IMR-90 (cell line): ENCODE measurements at regions not wholly inside any gene's neighbourhood (a gene's known extent, or its start where the extent isn't known, plus 50 kb on each side); places are given as distances from the start of the nearest gene placed in this dataset.

Source experiments
- ATAC-seq: fragments of 200-7000 bp; cut with Tn5 transposase; 2 replicates; pipeline ENCODE4 v1.9.1; 2020; ENCODE audit warnings: low read depth, mild to moderate bottlenecking, moderate library complexity
- BruUV-seq: library from RNA; stranded (reverse); fragments of 400-500 nt; replicated peaks from 2 replicates; lab custom pipeline; 2021; lab: Mats Ljungman, UMichigan
- CTCF ChIA-PET: fragments of 300-600 bp; formaldehyde crosslinking; extraction: SDS; loops from one replicate; lab custom pipeline; 2021; ENCODE audit warnings: antibody characterized with exemption; lab: Yijun Ruan, JAX
- POLR2A ChIA-PET: fragments of 300-600 bp; sonication (Branson Sonifier 250); formaldehyde crosslinking; loops from one replicate; lab custom pipeline; 2022; ENCODE audit warnings: antibody characterized with exemption; ENCODE audit not compliant: unreplicated experiment; lab: Charles Lee
- DNase-seq: peaks from one replicate; pipeline ENCODE4 v3.0.0; 2013
- H2AFZ ChIP-seq: replicated peaks from 2 replicates; pipeline ENCODE3; 2013; ENCODE audit warnings: low read length, mild to moderate bottlenecking; ENCODE audit not compliant: poor library complexity
- H2AK5ac ChIP-seq: 2 replicates; pipeline ENCODE4 v1.6.1; 2013; ENCODE audit warnings: low read depth, low read length, inconsistent platforms
- H2AK9ac ChIP-seq: replicated peaks from 2 replicates; pipeline ENCODE3; 2013; ENCODE audit warnings: mild to moderate bottlenecking, low read depth, low read length, moderate library complexity; ENCODE audit not compliant: poor library complexity
- H2BK120ac ChIP-seq: 2 replicates; pipeline ENCODE4 v1.6.1; 2013; ENCODE audit warnings: low read depth, low read length, inconsistent platforms
- H2BK15ac ChIP-seq: 3 replicates; pipeline ENCODE4 v1.6.1; 2013; ENCODE audit warnings: low read depth, low read length, inconsistent platforms
- H2BK20ac ChIP-seq: 2 replicates; pipeline ENCODE4 v1.6.1; 2013; ENCODE audit warnings: low read depth, mild to moderate bottlenecking, inconsistent platforms, low read length, moderate library complexity
- H2BK5ac ChIP-seq: 2 replicates; pipeline ENCODE4 v1.6.1; 2013; ENCODE audit warnings: mild to moderate bottlenecking, low read depth, low read length, inconsistent platforms; ENCODE audit not compliant: poor library complexity, severe bottlenecking
- H3K14ac ChIP-seq: replicated peaks from 2 replicates; pipeline ENCODE4 v1.6.1; 2013; ENCODE audit warnings: low read depth, low read length, inconsistent platforms
- H3K18ac ChIP-seq: 2 replicates; pipeline ENCODE4 v1.6.1; 2013; ENCODE audit warnings: low read depth, low read length, control low read depth
- H3K23ac ChIP-seq: 2 replicates; pipeline ENCODE4 v1.6.1; 2013; ENCODE audit warnings: low read depth, low read length, inconsistent platforms
- H3K27ac ChIP-seq: 2 replicates; pipeline ENCODE4 v1.5.1; 2013; ENCODE audit warnings: mild to moderate bottlenecking, control low read depth, low read length; ENCODE audit not compliant: insufficient read depth
- H3K27me3 ChIP-seq: 2 replicates; pipeline ENCODE4 v1.6.1; 2013; ENCODE audit warnings: low read length; ENCODE audit not compliant: control insufficient read depth, insufficient read depth
- H3K36me3 ChIP-seq: 2 replicates; pipeline ENCODE4 v1.6.1; 2013; ENCODE audit warnings: low read length, mixed read lengths; ENCODE audit not compliant: control insufficient read depth, insufficient read depth
- H3K4ac ChIP-seq: 2 replicates; pipeline ENCODE4 v1.6.1; 2013; ENCODE audit warnings: low read depth, low read length, inconsistent platforms
- H3K4me1 ChIP-seq: 2 replicates; pipeline ENCODE4 v1.6.1; 2013; ENCODE audit warnings: low read length, mixed read lengths; ENCODE audit not compliant: control insufficient read depth, insufficient read depth
- H3K4me2 ChIP-seq: 2 replicates; pipeline ENCODE4 v1.6.1; 2013; ENCODE audit warnings: low read depth, mild to moderate bottlenecking, control low read depth, low read length, moderate library complexity
- H3K4me3 ChIP-seq: 2 replicates; pipeline ENCODE4 v1.5.1; 2013; ENCODE audit warnings: low read depth, mild to moderate bottlenecking, control low read depth, low read length, moderate library complexity; ENCODE audit not compliant: insufficient read depth
- H3K56ac ChIP-seq: 2 replicates; pipeline ENCODE4 v1.6.1; 2013; ENCODE audit warnings: low read length, inconsistent platforms; ENCODE audit not compliant: insufficient read depth; ENCODE audit errors: extremely low read depth
- H3K79me1 ChIP-seq, 2 experiments: 2 replicates each; pipeline ENCODE4 v1.6.1; 2013; ENCODE audit warnings: low read length in 2 of 2, inconsistent platforms in 1 of 2, low read depth in 1 of 2
- H3K9ac ChIP-seq: 2 replicates; pipeline ENCODE4 v1.6.1; 2013; ENCODE audit warnings: low read depth, low read length, control low read depth
- H3K9me1 ChIP-seq: 2 replicates; pipeline ENCODE4 v1.6.1; 2013; ENCODE audit warnings: low read length, inconsistent platforms; ENCODE audit not compliant: insufficient read depth
- H3K9me3 ChIP-seq: 2 replicates; pipeline ENCODE4 v1.6.1; 2013; ENCODE audit warnings: low read length; ENCODE audit not compliant: control insufficient read depth, insufficient read depth
- H4K20me1 ChIP-seq: 2 replicates; pipeline ENCODE4 v1.6.1; 2013; ENCODE audit warnings: low read length, inconsistent platforms; ENCODE audit not compliant: insufficient read depth
- H4K5ac ChIP-seq: 2 replicates; pipeline ENCODE4 v1.6.1; 2013; ENCODE audit warnings: mild to moderate bottlenecking, low read depth, low read length, control low read depth
- H4K8ac ChIP-seq, 2 experiments: 2 replicates each; pipeline ENCODE4 v1.6.1; 2013; ENCODE audit warnings: low read depth in 2 of 2, low read length in 2 of 2, control low read depth in 1 of 2, inconsistent platforms in 1 of 2
- H4K91ac ChIP-seq: 2 replicates; pipeline ENCODE4 v1.6.1; 2013; ENCODE audit warnings: low read depth, low read length, inconsistent platforms; ENCODE audit not compliant: insufficient read depth
- BHLHE40 ChIP-seq: fragments of 150-350 bp; IDR thresholded peaks from 2 replicates; pipeline ENCODE4 v1.6.1; 2016; ENCODE audit warnings: mild to moderate bottlenecking, low read depth, low read length
- CEBPB ChIP-seq: IDR thresholded peaks from 2 replicates; pipeline ENCODE4 v1.6.1; 2012; ENCODE audit warnings: low read depth, low read length, improper control_type of control experiment
- CHD1 ChIP-seq: IDR thresholded peaks from 2 replicates; pipeline ENCODE4 v1.6.1; 2012; ENCODE audit warnings: low read depth, low read length, improper control_type of control experiment
- FOS ChIP-seq: fragments of 150-350 bp; IDR thresholded peaks from 2 replicates; pipeline ENCODE4 v1.6.1; 2016; ENCODE audit warnings: low read depth, low read length
- MAFK ChIP-seq: IDR thresholded peaks from 2 replicates; pipeline ENCODE4 v1.6.1; 2012; ENCODE audit warnings: low read depth, low read length, improper control_type of control experiment
- MAZ ChIP-seq: IDR thresholded peaks from 2 replicates; pipeline ENCODE4 v1.6.1; 2012; ENCODE audit warnings: low read depth, mild to moderate bottlenecking, low read length, improper control_type of control experiment, moderate library complexity, borderline replicate concordance
- MXI1 ChIP-seq: IDR thresholded peaks from 2 replicates; pipeline ENCODE4 v1.6.1; 2012; ENCODE audit warnings: low read depth, mild to moderate bottlenecking, low read length, moderate library complexity, borderline replicate concordance
- NFE2L2 ChIP-seq: fragments of 150-350 bp; IDR thresholded peaks from 2 replicates; pipeline ENCODE4 v1.6.1; 2016; ENCODE audit warnings: low read depth, mild to moderate bottlenecking, low read length
- POLR2A ChIP-seq: IDR thresholded peaks from 2 replicates; pipeline ENCODE4 v1.6.1; 2012; ENCODE audit warnings: mild to moderate bottlenecking, low read depth, low read length
- RAD21 ChIP-seq: IDR thresholded peaks from 2 replicates; pipeline ENCODE4 v1.6.1; 2012; ENCODE audit warnings: low read length, improper control_type of control experiment
- RCOR1 ChIP-seq: IDR thresholded peaks from 2 replicates; pipeline ENCODE4 v1.6.1; 2012; ENCODE audit warnings: mild to moderate bottlenecking, low read length, improper control_type of control experiment; ENCODE audit not compliant: insufficient replicate concordance
- RFX5 ChIP-seq: IDR thresholded peaks from 2 replicates; pipeline ENCODE4 v1.8.0; 2012; ENCODE audit warnings: low read depth, mild to moderate bottlenecking, low read length, moderate library complexity
- SMC3 ChIP-seq: fragments of 150-350 bp; IDR thresholded peaks from 2 replicates; pipeline ENCODE4 v1.6.1; 2016; ENCODE audit warnings: low read depth, mild to moderate bottlenecking, antibody characterized with exemption, low read length, moderate library complexity
- WGBS, 2 experiments: methylation state at CpG; one replicate each; pipeline versions ENCODE4 v1.1.5 to v1.1.7; 2013; ENCODE audit warnings: missing lambda C conversion rate in 2 of 2; ENCODE audit not compliant: insufficient read length in 1 of 2; ENCODE audit errors: extremely low coverage in 2 of 2; 5-methylcytosine and 5-hydroxymethylcytosine counted together
- dilution Hi-C: fragments of 300-500 bp; cut with HindIII; formaldehyde crosslinking; loops from one replicate; pipeline ENCODE4 v1.14.3; 2018; ENCODE audit warnings: low sequenced_read_pairs; ENCODE audit not compliant: unreplicated experiment
- in situ Hi-C: fragments of 300-500 bp; cut with MboI; formaldehyde crosslinking; loops from 3 replicates; pipeline ENCODE4 v1.14.3; 2019; ENCODE audit warnings: low sequenced_read_pairs, inconsistent platforms, mixed read lengths
- intact Hi-C: fragments of 100-400 bp; cut with micrococcal nuclease; formaldehyde crosslinking; loops from 2 replicates; pipeline ENCODE4 v1.10.0; 2022
- TF ChIP-seq, protein P1 (sequence below): conservative IDR thresholded peaks from 2 replicates; pipeline ENCODE4 v1.5.1; 2012; ENCODE audit warnings: mild to moderate bottlenecking, low read depth, low read length, improper control_type of control experiment
- TF ChIP-seq, protein P2 (sequence below): fragments of 150-350 bp; IDR thresholded peaks from 2 replicates; pipeline ENCODE4 v1.6.1; 2016; ENCODE audit warnings: low read depth, mild to moderate bottlenecking, low read length, moderate library complexity, borderline replicate concordance
- TF ChIP-seq, protein P3 (sequence below): fragments of 150-350 bp; IDR thresholded peaks from 2 replicates; pipeline ENCODE4 v1.6.1; 2017; ENCODE audit warnings: mild to moderate bottlenecking, antibody characterized with exemption, low read length, low read depth

DNA sequence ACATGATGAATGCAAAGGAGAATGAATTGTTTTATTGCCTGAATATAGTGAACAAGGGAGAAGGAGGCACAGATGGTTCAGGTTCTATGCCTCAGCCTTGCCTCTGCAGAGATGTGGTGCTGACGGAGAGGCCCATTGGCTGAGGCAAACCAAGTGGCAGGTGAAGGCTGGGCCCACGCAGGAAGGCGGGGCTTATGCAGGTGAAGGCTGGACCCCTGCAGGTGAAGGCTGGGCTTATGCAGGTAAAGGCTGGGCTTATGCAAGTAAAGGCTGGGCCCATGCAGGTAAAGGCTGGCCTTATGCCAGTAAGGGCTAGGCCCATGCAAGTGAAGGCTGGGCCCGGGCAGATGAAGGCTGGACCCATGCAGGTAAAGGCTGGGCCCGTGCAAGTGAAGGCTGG is 414.7 kb downstream of the LRATD1 start:
- H2BK20ac ChIP-seq = no peak overlapping the region
- no peak overlapping the region for H2AK9ac ChIP-seq
- H3K27ac ChIP-seq = no peak overlapping the region
- in situ Hi-C loops (loop anchor here (25.0 kb wide), 1 partner anchor 540 kb away; the partner anchor contains the start of gene DDX1), intact Hi-C loops (loop anchor here (10.0 kb wide), 1 partner anchor 518 kb away; the partner anchor contains the start of gene NBAS), dilution Hi-C loops (no loop called here)
- no peak overlapping the region for H3K4me3 ChIP-seq
- H3K79me1 ChIP-seq = no peaks in the 10 kb centered on the region
- H3K14ac ChIP-seq = no peak overlapping the region
- TF ChIP-seq MAFK = no peak
- TF ChIP-seq, protein P1, sequence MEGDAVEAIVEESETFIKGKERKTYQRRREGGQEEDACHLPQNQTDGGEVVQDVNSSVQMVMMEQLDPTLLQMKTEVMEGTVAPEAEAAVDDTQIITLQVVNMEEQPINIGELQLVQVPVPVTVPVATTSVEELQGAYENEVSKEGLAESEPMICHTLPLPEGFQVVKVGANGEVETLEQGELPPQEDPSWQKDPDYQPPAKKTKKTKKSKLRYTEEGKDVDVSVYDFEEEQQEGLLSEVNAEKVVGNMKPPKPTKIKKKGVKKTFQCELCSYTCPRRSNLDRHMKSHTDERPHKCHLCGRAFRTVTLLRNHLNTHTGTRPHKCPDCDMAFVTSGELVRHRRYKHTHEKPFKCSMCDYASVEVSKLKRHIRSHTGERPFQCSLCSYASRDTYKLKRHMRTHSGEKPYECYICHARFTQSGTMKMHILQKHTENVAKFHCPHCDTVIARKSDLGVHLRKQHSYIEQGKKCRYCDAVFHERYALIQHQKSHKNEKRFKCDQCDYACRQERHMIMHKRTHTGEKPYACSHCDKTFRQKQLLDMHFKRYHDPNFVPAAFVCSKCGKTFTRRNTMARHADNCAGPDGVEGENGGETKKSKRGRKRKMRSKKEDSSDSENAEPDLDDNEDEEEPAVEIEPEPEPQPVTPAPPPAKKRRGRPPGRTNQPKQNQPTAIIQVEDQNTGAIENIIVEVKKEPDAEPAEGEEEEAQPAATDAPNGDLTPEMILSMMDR = no peak
- TF ChIP-seq POLR2A = no peak
- no peak for TF ChIP-seq SMC3
- no peak for TF ChIP-seq NFE2L2
- no peak for TF ChIP-seq RCOR1
- no peak for TF ChIP-seq CEBPB
- no peak for TF ChIP-seq FOS
- TF ChIP-seq RAD21 = no peak
- TF ChIP-seq MXI1 = no peak
- TF ChIP-seq BHLHE40 = no peak
- TF ChIP-seq, protein P2, sequence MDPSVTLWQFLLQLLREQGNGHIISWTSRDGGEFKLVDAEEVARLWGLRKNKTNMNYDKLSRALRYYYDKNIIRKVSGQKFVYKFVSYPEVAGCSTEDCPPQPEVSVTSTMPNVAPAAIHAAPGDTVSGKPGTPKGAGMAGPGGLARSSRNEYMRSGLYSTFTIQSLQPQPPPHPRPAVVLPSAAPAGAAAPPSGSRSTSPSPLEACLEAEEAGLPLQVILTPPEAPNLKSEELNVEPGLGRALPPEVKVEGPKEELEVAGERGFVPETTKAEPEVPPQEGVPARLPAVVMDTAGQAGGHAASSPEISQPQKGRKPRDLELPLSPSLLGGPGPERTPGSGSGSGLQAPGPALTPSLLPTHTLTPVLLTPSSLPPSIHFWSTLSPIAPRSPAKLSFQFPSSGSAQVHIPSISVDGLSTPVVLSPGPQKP = no peak
- TF ChIP-seq CHD1 = no peak
- no peak for TF ChIP-seq MAZ
- TF ChIP-seq RFX5 = no peak
- TF ChIP-seq, protein P3, sequence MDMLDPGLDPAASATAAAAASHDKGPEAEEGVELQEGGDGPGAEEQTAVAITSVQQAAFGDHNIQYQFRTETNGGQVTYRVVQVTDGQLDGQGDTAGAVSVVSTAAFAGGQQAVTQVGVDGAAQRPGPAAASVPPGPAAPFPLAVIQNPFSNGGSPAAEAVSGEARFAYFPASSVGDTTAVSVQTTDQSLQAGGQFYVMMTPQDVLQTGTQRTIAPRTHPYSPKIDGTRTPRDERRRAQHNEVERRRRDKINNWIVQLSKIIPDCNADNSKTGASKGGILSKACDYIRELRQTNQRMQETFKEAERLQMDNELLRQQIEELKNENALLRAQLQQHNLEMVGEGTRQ = no peak
- H3K36me3 ChIP-seq = no peaks in the 10 kb centered on the region
- no peaks in the 10 kb centered on the region for H3K27me3 ChIP-seq
- no peak overlapping the region for H2AFZ ChIP-seq
- no peak overlapping the region for H3K18ac ChIP-seq
- no peak overlapping the region for H2BK5ac ChIP-seq
- POLR2A ChIA-PET = no interaction called here
- H4K20me1 ChIP-seq = no peaks in the 10 kb centered on the region
- H2AK5ac ChIP-seq = no peak overlapping the region
- H3K4me2 ChIP-seq = no peak overlapping the region
- no peak overlapping the region for H3K56ac ChIP-seq
- H4K91ac ChIP-seq = no peak overlapping the region
- no peak overlapping the region for H3K23ac ChIP-seq
- peaks cover 10% of the 10 kb centered on the region for H3K9me1 ChIP-seq
- 73% methylated on average over 5 of the region's 5 CpGs; no CpG with 5 or more reads in 1 of the 2 experiments for WGBS, 2 experiments
- H3K9ac ChIP-seq = no peak overlapping the region
- no peaks in the 10 kb centered on the region for H3K9me3 ChIP-seq
- ATAC-seq = no peak
- no TSS peak for BruUV-seq
- H4K5ac ChIP-seq = no peak overlapping the region
- no peak overlapping the region for H3K4ac ChIP-seq
- no peak overlapping the region for H4K8ac ChIP-seq
- CTCF ChIA-PET = no interaction called here
- no peak overlapping the region for H2BK120ac ChIP-seq
- no peak for DNase-seq
- no peak overlapping the region for H2BK15ac ChIP-seq
- H3K4me1 ChIP-seq = peaks cover 19% of the 10 kb centered on the region
